ENCODE measurements at regions not wholly inside any gene's neighbourhood (a gene's known extent, or its start where the extent isn't known, plus 50 kb on each side); places are given as distances from the start of the nearest gene placed in this dataset.

GRCh38 chr3:188974856-188975599 is 196.7 kb upstream of the TPRG1 start:
- no peak for DNase-seq

DNA sequence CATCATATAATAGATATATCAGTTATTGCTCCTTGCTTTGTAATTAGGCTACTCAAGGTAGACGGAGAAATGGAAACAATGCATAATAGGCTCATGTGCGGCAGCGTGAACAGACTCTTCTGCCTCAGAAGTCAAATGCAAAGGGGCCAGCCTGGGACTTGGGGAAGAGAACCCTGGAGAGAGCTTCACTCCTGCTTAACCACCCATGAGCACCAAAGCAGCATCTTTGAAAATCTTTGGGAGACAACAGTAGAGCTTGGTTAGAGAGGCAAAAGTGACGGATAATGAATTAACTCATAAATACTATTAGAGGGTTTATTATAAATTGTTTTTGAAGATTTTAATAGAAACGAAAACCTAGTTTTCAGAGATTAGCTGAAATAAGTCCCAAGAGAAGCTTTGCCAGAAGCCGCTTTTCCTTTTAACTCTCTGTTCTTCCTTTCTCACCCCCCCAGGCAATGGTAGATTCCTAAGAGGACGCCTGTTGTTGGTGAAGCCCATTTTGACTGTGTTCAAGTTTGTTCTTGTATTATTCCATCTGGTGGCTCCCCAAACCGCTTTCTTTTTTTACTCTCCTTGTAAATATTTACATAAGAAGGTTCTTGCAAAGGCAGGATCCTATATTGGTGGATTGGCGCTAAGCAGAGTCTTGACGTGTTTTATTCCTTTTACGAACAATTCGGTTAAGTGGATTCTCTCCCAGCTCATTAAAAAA is 196.0 kb upstream of the TPRG1 start:
- DNase-seq = peak in 1 of 2 experiments; percentile 38

DNA sequence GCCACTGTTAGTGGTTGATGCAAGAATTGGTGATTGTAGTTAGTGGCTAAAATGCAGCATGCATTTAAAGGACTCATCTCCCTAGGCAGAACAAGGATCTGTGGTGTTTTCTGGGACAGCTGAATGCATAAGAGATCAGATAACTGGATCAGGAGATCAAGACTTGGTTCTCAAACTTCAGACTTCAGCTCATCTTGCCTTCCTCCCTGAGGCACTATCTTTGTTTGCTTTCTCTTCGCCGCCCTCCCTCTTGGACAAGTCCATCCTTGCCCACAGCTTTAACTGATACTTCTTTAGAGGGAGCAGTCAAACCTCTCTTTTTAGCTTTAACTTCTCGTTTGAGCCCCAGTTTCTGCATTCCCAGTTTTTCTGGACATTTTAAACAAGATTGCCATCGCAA is 195.4 kb upstream of the TPRG1 start:
- no peak for DNase-seq

DNA sequence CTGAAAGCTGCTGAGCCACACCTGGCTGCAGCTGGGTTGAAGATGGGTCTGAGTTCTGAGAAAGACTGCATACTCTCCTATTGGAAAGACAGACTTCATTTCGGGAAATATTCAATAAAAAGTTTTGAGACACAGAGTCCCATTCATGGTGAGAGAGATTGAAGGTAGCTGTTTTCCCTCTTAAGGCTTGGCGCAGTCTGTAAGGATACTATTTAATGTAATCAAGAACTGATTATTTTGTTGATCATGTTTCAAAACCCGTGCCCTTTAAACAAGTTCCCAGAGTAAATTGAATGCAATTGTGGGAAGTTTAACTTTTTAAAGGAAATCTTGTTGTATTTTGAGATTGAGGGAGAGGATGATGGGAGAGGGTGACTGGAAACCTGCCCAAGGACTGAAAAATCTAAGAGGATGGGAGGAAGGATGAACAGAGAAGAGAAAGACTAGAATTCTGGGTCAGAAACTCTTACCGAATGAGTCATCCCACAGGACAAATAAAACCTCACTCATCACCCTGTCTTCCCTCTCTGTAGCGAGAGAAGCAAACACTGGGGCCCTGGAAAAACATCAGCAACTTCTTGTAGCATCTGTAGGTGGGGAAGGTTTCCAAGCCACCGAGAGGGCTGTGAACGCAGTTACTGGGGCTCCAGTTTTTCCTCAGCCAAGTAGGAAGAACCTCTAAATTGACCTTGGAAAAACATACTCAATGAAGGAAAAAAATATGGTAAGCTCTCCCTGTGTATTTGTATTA is 193.2 kb upstream of the TPRG1 start:
- DNase-seq = peak in 1 of 2 experiments; percentile 48

DNA sequence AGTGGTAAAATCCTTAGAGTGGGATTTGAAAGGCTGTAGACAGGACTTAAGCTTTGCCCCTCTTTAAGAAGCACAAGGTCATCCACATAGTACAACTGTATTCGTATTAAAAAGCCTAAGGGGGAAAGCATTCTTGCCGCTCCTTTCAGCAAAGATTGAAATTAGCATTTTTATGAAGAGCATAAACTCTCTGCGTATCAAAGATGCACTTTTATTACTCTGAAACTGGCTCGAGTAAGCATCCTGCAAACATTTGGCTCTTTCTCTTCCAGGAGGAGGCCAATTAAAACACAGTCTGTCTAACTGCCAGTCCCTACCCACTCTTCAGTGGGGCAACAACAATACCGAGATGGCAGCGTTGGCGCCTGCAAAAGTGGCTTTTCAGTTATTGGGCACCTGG is 192.5 kb upstream of the TPRG1 start:
- peak in 1 of 2 experiments; percentile 28 for DNase-seq

DNA sequence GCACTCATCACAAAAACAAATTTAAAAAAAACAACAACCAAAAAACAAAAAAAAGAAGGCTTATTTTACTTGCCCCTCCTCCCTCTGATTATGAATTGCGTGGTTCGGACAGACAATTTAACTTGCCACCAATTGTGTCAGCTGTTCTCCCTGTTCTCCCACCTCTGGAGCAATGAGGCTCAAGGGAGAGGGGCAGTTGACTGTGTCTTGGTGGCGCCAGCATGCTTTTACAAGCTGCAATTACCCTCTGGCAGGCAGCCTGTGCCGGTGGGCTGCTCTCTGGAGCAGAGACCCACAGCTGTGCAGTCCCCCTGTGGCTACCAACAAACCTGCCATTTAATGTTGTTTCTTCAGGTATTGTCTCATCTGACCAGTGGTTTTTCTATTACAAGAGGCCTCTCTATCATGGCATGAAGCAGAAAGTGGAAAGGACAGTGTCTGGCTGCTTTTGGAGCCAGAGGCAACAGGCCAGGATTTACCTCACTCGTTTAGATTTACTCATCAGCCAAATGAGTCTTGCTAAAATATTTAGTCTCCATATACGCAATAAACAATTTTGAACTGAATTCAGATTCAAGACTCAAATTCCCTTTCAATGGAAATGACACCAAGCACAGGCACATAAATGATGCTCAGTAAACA is 192.0 kb upstream of the TPRG1 start:
- peak in 1 of 2 experiments; percentile 38 for DNase-seq

- no peak for DNase-seq
Measured at GRCh38 chr3:188993181-188993580, 178.6 kb upstream of the TPRG1 start.

- no peak for DNase-seq
Measured at GRCh38 chr3:189001559-189001958, 170.2 kb upstream of the TPRG1 start.

- DNase-seq = no peak
Measured at GRCh38 chr3:189003410-189003809, 168.4 kb upstream of the TPRG1 start.

DNA sequence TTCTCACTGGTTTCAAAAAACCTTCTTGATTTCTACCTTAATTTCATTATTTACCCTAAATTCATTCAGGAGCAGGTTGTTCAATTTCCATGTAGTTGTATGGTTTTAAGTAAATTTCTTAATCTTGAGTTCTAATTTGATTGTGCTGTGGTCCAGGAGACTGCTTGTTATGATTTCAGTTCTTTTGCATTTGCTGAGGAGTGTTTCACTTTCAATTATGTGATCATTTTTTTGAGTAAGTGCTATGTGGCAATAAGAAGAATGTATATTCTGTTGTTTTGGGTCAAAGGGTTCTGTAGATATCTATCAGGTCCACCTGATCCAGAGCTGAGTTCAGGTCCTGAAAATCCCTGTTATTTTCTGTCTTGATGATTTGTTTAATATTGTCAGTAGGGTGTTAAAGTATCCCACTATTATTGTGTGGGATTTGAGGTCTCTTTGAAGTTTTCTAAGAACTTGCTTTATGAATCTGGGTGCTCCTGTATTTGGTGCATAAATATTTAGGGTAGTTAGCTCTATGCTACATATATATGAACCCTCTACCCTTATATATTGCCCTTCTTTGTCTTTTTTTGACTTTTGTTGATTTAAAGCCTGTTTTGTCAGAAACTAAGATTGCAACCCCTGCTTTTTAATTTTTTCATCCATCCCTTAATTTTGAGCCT is 158.4 kb upstream of the TPRG1 start:
- no peak for DNase-seq

- no peak for DNase-seq
Measured at GRCh38 chr3:189014526-189014925, 157.2 kb upstream of the TPRG1 start.

DNA sequence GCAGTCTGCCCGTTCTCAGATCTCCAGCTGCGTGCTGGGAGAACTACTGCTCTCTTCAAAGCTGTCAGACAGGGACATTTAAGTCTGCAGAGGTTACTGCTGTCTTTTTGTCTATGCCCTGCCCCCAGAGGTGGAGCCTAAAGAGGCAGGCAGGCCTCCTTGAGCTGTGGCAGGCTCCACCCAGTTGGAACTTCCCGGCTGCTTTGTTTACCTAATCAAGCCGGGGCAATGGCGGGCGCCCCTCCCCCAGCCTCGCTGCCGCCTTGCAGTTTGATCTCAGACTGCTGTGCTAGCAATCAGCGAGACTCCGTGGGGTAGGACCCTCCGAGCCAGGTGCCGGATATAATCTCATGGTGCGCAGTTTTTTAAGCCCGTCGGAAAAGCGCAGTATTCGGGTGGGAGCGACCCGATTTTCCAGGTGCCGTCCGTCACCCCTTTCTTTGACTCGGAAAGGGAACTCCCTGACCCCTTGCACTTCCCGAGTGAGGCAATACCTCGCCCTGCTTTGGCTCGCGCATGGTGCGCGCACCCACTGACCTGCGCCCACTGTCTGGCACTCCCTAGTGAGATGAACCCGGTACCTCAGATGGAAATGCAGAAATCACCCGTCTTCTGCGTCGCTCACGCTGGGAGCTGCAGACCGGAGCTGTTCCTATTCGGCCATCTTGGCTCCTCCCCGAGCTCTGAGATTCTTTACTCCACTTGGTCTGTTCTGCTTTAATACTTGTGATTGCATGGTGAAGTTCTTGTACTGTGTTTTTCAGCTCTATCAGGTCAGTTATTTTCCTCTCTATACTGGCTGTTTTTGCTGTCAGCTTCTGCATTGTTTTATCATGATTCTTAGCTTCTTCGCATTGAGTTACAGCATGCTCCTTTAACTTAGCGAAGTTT is 148.9 kb upstream of the TPRG1 start:
- peak; percentile 57 to 71 for DNase-seq

GRCh38 chr3:189025866-189026265 is 145.9 kb upstream of the TPRG1 start:
- DNase-seq = no peak

- no peak for DNase-seq
Measured at GRCh38 chr3:189027626-189028155, 144.1 kb upstream of the TPRG1 start.

DNA sequence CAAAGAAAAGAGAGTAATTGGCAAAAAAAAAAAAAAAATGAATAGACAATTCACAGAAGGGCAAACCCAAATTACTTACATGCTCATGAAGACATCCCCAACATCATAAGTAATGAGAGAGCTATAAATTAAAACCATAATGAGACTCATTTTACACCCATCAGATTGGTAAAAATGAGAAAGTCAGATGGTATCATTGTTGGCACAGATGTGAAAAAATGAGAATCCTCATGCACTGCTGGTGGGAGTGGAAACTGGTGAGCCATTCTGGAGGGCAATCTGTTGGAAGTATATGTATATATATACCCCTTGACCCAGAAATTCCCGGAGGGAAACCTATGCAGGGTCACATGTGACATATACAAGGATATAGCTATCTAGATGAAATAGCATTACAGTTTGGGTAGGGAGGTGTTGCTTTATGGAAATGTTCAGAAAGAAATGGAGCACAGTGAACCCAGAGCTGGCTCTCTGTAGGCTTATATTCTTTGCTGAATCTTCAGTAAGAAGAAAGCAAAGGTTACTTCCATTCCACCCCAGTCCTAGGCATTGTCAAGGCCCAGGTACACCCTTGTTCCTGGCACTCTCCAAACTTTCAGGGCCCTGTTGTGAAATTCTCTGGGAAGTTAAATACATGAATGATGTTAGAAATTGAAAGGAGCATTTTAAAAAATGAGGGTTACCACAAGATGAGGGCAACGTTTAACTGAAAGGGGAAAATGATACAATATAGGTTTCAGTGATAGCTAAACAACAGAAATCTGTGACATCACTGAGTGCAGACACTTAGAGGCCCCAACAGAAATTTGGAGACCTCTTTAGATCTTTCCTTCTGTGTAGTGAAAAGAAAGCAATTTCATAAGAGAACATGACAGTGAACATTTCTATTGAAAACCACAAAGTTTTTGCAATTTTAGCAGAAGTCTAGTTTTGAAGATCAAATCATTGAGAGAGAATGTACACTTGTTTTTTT is 132.7 kb upstream of the TPRG1 start:
- no peak for DNase-seq

GRCh38 chr3:189040656-189041335 is 131.0 kb upstream of the TPRG1 start:
- no peak for DNase-seq

DNA sequence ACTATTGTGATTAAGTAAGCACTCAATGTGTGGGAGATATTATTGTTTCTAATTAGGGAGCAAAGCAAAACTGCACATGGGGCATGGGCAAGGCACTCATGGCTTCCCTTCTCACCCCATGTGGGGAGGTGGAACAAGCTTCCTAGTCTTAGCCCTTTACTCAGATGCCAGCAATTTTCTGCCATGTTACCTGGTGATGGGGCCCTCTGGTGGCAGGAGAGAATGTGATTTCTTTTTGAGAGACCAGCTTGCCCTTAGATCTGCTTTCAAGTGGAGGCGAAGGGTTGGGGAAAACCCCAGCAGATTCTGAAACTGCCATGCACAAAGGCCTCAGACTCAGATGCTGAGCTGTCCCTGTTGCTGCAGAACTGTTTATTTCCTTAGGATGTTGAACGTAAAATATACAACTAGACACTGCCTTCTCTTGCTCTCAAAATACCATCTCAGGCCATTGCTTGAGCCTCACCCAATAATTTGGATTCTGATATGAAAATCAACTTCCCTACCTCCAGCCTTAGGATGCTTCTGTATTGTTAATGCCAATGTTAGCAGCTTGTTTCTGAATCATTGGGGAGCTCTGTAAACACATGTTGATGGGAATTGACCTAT is 130.2 kb upstream of the TPRG1 start:
- DNase-seq = peak; percentile 40 to 55

DNA sequence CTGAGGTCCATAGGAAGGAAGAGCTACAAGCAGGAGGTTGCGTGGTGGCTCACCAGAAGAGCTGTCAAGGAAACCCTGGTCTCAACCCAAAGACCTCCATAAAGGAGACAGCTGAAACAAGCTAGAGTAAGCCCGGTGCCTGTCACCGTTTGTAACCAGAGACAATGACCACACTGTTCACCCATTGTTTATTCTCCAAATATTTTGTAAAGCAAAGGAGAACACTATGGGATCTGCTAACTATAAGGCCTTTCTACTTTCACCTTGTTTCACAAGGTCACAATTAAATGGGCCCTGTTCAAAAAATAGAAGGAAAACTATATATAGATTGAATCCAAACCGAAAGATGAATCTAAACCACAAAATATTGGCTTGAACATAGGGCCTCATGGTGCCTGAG is 128.9 kb upstream of the TPRG1 start:
- no peak for DNase-seq

Data from SHP77 (cell line).